GM18517 (cell line): ENCODE measurements at regions not wholly inside any gene's neighbourhood (a gene's known extent, or its start where the extent isn't known, plus 50 kb on each side); places are given as distances from the start of the nearest gene placed in this dataset.

Source experiments
- ATAC-seq: cut with Tn5 transposase; IDR thresholded peaks from one replicate; pipeline ENCODE4 v1.9.1; 2021; ENCODE audit warnings: mild to moderate bottlenecking, moderate library complexity; ENCODE audit not compliant: unreplicated experiment

GRCh38 chr13:34640993-34641330 lies 301.1 kb upstream of the NBEA start:
- no peak for ATAC-seq

DNA sequence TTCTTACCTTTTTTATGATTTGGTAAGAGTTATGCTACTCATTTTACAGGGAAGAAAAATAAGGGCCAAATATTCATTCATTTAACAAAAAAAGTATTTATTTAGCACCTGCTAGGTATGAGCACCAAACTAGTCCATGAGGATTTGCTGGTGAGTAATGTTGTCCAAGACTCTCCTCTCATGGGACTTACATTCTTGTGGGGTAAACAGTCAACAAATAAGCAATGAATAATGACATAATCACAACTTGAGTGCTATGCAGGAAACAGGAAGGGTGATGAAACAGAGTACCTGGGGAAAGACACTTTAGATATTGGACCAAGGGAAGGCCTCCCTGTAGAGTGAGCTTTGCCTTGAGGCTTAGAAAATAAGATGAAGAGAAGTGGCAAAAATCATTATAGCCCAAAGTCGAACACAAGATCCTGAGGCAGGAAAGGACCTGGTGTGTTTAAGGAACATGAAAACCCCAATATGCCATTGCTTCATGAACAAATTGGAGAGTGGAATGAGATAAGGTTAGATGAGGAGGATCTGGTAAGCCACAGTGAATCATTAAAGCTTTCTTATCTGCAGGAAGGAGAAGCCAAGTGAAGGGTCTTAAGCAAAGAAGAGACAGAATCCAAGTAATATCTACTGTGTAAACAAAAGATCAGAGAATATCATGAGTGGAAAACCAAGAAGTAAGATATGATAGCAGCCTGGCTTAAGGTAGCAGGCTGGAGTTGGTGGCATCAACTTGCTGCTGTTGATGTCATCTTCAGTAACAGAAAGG lies 294.5 kb upstream of the NBEA start:
- no peak for ATAC-seq

- no peak for ATAC-seq
These were observed 287.9 kb upstream of the NBEA start for GRCh38 chr13:34654203-34654602.

- ATAC-seq, result no peak
These were observed 287.4 kb upstream of the NBEA start for GRCh38 chr13:34654647-34655046.

GRCh38 chr13:34655554-34655953 lies 286.5 kb upstream of the NBEA start:
- no peak for ATAC-seq

- ATAC-seq, result no peak
These were observed 284.4 kb upstream of the NBEA start for GRCh38 chr13:34657716-34658115.

DNA sequence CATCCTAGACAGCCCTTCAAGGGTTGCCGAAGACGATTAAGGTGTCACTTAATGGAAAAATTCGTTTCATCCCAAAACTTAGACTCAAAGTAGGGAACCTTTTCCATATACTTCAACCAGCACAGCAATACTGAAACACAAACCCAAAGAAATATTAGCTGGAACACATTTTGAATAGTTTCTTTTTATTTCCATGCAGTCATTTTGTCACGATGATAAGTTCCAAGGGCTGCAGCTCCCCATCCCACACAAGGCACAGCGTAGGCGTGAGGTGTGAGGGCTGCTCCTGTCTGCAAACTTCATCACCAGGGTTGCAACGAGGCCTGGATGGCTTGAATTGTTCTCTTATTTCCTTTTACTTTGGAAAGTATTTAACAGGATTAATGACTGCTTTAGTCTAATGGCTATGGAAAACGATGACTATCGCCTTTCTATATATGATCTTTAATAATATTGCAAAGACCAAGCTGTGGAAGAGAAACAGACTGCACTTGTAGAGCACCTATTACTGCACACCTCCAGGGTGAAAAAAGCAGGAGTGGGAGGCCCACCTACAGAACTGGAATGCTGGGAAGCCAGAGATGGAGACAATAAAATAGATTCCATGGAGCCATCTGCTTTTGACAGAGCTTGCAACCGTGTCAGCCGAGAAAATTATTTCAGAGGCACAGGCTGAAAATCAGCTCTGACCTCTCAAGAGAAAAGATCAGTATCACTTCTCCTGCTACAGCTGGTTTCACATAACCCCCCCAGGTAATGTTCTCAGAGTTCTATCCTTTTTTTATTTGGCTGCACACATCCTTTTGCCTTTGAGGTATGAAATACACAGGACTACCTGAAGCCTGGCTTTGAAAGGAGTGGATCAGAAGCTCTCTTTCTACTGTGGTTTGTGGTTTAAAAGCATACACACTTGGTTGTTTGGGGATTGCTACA lies 274.5 kb upstream of the NBEA start:
- no peak for ATAC-seq

GRCh38 chr13:34671137-34671536 lies 270.9 kb upstream of the NBEA start:
- ATAC-seq, result no peak

- ATAC-seq, result no peak
These were observed 269.4 kb upstream of the NBEA start for GRCh38 chr13:34672631-34673030.

DNA sequence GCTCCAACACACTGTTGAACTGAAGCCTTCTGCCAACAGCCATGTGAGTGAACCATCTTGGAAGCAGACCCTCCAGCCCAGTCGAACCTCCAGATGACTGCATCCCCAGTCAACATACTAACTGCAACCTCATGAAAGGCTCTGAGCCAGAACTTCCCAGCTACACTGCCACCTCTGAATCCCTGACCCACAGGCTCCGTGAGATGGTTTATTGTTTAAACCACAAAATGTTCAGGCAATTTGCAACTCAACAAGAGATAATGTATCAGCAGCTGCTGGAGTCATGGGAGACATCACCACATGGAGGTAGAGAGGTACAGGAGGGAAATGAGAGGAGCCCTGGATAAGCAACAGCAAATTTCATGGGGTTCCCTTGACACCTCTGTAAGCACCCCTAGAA lies 266.4 kb upstream of the NBEA start:
- no peak for ATAC-seq

- ATAC-seq, result no peak
These were observed 263.9 kb upstream of the NBEA start for GRCh38 chr13:34678154-34678553.

DNA sequence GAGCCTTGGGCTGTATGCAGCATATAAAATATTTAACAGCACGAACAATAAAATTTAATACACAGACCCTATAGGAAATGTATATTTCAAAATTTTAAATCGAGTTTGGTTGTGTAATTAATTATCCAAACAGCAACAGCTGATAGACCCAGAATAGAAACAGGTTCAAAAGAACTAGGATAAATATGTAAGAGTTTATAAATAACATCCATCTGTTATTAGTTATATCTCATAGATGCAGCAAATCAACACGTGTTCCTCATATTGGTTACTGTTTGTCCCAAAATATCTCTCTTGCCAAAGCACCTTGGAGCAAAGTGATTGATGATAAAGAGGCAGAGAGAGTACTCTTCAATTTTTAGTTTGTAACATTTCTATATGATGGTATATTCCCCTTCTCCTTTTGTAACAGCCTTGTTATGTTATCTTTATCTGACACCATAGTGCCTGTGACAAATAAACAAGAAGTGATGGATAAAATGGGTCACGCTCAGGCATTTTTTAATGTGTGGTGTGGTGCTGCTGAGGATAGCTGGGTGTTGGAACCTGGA lies 260.6 kb upstream of the NBEA start:
- no peak for ATAC-seq

DNA sequence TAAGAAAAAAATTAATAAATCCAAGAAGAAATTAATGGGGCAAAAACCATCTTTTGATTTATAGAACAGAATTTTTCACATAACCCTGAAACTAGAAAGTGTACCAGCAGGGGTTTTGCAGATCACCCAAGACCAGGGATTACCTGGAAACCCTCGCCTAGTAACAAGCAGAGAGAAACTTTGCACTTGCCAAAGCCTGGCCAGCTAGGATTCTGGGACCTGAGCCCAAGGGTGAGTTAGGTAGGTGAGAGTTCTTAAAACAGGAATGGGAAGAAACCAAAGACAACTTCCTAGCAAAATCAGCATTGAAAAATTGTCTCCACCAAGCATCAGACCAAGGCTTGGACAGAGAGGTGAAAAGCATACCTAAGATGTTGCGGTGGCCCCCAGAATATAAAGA lies 247.0 kb upstream of the NBEA start:
- no peak for ATAC-seq

DNA sequence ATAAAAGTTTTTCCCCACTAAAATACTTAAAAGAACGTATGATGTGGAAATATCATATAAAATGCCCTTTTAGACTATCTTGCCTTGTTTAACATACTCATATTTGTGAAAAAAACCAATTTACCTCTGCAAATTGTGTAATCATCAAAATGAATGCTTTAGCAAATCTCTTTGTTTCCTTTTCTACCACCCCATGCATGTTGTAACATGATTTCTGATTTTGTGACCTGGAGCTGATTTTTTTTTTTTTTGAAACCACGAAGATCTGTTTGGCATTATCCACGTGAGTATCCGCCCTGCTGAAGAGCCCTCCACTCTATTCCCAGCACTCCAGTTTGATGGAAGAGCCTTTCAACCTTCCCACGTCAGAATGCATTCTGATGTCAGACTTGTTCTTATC lies 245.8 kb upstream of the NBEA start:
- ATAC-seq, result no peak

- no peak for ATAC-seq
These were observed 245.3 kb upstream of the NBEA start for GRCh38 chr13:34696741-34697140.

GRCh38 chr13:34698945-34699344 lies 243.1 kb upstream of the NBEA start:
- ATAC-seq, result no peak

DNA sequence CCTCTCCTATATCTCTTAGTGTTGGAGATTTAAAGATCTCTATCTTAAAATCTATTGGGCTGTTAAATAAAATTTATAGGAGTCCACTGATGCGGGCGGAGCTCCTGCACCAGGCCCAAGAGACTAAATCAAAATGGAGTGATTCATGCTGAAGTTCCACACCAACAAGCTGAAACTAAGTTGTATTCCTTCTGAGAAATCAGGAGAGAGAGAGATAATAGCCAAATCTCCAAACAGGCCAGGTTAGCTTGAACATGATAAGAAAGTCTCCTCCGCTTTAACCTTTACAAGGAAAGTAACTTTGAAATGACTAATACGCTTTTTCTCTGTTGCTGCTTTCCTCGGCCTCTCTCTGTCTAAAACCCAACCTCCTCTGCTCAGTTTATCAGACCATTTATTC lies 241.9 kb upstream of the NBEA start:
- ATAC-seq, result no peak

DNA sequence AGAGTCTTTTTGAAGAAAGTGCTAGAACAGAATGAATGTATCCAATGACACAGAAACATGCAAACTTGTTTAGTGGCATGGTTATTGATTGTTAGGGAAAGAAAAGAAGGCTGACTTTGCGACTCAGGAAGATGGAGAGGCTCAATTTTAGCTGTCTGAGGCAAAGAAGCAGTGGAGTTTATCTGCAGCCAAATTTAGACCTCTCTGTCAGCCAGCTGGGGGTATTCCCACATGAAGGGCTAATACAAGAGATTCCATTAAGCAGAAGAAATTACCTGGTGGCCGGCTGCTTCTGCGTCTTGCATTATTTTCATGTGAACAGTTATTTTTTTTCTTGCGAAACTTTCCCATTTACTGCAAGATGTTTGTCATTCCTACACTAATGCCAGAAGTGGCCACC lies 240.2 kb upstream of the NBEA start:
- no peak for ATAC-seq

DNA sequence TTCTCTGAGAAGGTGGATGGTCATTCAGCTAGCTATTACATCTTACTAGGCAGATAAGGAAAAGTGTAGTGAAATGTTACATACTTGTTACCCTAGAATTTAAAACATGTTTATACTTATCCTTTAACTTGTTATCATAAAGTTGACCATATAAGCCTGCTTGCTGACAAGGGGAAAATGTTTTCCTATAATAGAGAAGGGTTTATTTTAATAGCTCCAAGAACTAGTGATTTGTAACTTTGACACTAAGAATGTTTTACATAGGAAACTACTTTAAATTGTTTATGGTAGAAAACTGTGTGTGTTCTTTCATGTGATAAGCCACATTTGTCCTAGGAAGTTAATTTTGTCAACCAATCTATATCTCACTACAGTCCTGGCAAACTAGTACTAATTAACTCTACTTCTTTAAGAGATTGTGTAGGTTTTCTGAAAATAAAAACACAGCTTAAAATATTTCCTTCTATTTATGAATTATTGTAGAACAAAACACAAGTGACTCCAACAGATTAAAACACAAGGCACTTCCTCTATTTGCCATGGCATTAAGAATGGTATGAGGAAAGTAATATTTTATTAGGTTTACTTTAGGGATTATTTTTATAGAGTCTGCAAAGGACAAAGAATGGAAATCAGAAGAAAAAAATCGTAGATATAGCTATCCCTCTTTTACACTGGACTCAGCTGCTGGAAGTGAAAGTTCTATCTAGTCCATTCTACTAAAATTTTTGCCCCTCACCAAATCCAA lies 233.3 kb upstream of the NBEA start:
- no peak for ATAC-seq

DNA sequence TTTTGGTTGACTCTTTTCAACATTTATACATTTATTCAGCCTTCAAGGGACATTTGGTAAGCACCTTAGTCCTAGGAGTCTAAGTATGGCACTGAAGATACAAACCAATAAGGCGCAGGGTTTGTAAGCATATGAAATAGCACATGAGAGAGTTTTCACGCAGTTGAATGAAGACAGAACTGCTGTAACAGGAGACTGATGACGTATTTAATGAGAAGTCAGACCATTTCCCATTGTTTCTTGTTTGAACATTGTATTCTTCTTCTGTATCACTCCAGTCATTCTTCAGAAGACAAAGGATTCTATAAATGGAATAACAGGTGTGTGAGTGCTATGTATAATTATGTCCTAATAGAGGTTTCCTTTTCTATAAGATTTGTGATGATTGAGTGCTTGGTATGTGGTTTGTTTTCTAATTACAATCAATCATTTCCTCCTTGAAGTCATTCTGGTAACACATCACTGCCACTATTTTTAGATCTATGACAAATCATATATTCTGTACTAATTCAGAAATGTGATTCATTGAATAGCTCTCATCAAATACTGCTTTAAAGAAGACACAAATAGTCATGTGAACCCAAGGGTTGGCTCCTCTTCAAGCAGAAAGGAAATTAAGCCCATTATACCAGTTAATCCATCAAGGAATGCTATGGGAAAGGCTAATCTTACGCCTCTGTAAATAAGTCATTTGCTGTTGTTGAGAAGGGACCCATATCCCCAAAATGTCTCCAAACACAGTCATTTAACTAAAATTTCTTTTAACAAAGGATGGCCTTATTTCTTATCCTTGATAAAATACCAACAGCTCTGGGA lies 222.8 kb upstream of the NBEA start:
- ATAC-seq, result no peak
